ENCODE measurements at regions not wholly inside any gene's neighbourhood (a gene's known extent, or its start where the extent isn't known, plus 50 kb on each side); places are given as distances from the start of the nearest gene placed in this dataset.

DNA sequence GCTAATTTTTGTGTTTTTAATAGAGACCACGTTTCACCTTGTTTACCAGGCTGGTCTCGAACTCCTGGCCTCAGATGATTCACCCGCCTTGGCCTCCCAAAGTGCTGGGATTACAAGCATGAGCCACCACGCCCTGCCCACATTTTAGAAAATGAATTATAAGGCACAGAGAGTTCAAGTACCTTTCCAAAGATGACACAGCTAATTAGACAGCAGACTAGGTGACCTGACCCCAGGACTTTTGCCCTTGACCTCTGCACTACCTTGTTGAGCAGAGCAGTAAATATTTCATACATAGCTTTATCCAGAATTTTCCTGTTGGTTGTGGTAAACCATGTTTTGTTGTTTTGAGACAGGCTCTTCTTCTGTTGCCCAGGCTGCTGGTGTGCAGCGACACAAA, 131.3 kb upstream of the KCTD7 start:
- TF ChIP-seq CTCF (IDR thresholded peaks at IDR 0.05; ENCODE audit: borderline replicate concordance, extremely low read depth, low read length, poor library complexity, severe bottlenecking) (no peak), EZH2 (IDR thresholded peaks at IDR 0.05; ENCODE audit: borderline replicate concordance, low read depth, low read length, severe bottlenecking) (no peak)

All from DND-41 (cell line).